Kidney epithelial cell (primary cell): ENCODE measurements at regions not wholly inside any gene's neighbourhood (a gene's known extent, or its start where the extent isn't known, plus 50 kb on each side); places are given as distances from the start of the nearest gene placed in this dataset.
"Not testable (repeated sequence)": the region's sequence is repeated elsewhere in the genome, so short reads cannot be mapped to it uniquely, and the experiment has no call there.

ENCODE experiments used
- DNase-seq: peaks from one replicate; pipeline ENCODE4 v3.0.0-alpha.2; 2010; ENCODE audit warnings: low read depth
- H3K27me3 ChIP-seq: 2 replicates; pipeline ENCODE4 v1.6.0; 2011; ENCODE audit warnings: low read length; ENCODE audit not compliant: control insufficient read depth, insufficient read depth
- H3K36me3 ChIP-seq: 2 replicates; pipeline ENCODE4 v1.5.1; 2011; ENCODE audit warnings: low read length; ENCODE audit not compliant: control insufficient read depth, insufficient read depth
- H3K4me3 ChIP-seq: 2 replicates; pipeline ENCODE4 v1.5.1; 2011; ENCODE audit warnings: low read depth, mild to moderate bottlenecking, control low read depth, low read length
- TF ChIP-seq, protein P1 (sequence below): IDR thresholded peaks from 2 replicates; pipeline ENCODE4 v1.5.1; 2011; ENCODE audit warnings: mild to moderate bottlenecking, moderate library complexity, low read length, control low read depth, inconsistent platforms; ENCODE audit not compliant: insufficient read depth, poor library complexity, severe bottlenecking

DNA sequence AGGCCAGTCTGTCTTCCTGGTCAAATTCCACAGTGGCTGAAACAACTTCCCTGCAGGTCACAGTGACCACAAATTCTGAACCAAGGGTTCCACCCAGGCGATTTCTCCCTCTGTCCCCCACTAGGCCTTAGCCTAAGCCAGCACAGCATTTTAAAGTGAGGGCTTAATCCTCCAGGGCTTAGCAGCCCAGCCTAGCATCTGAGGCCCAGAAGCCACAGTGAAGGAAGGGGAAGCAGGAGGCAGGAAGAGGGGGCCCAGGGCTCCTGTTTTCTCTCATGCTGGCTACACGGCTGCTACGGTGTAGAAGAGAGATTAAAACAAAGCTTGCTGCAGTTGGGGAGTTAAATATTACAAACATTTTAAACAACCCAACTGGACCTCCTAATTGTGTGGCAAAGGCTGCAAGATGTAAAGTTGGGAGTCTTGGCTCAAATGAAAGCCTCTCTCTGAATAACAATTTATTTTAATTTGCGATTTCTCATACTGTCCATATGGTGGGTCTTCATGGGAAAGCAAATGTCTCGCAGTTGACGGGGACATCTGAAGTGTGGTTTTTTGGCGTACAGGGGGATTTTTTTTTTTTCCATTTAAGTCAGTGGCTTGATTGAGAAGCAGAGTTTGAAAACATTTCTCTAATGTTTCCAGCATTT is 170.8 kb upstream of the RAI2 start:
- TF ChIP-seq, protein P1, sequence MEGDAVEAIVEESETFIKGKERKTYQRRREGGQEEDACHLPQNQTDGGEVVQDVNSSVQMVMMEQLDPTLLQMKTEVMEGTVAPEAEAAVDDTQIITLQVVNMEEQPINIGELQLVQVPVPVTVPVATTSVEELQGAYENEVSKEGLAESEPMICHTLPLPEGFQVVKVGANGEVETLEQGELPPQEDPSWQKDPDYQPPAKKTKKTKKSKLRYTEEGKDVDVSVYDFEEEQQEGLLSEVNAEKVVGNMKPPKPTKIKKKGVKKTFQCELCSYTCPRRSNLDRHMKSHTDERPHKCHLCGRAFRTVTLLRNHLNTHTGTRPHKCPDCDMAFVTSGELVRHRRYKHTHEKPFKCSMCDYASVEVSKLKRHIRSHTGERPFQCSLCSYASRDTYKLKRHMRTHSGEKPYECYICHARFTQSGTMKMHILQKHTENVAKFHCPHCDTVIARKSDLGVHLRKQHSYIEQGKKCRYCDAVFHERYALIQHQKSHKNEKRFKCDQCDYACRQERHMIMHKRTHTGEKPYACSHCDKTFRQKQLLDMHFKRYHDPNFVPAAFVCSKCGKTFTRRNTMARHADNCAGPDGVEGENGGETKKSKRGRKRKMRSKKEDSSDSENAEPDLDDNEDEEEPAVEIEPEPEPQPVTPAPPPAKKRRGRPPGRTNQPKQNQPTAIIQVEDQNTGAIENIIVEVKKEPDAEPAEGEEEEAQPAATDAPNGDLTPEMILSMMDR: no peak
- DNase-seq: no peak
- Histone ChIP-seq H3K4me3 (no peak overlapping the region), H3K27me3 (no peaks in the 10 kb centered on the region), H3K36me3 (no peaks in the 10 kb centered on the region)

DNA sequence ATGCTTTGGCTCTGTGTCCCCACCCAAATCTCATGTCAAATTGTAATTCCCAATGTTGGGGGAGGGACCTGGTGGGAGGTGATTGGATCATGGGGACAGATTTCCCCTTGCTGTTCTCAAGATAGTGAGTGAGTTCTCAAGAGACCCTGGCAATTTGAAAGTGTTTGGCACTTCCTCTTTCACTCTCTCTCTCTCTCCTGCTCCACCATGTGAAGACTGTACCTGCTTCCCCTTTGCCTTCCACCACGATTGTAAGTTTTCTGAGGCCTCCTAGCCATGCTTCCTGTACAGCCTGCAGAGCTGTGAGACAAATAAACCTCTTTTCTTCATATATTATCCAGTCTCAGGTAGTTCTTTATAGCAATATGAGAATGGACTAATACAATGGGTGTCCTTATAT is 169.6 kb upstream of the RAI2 start:
- not testable (repeated sequence) for H3K36me3 ChIP-seq, H3K4me3 ChIP-seq, H3K27me3 ChIP-seq, DNase-seq

DNA sequence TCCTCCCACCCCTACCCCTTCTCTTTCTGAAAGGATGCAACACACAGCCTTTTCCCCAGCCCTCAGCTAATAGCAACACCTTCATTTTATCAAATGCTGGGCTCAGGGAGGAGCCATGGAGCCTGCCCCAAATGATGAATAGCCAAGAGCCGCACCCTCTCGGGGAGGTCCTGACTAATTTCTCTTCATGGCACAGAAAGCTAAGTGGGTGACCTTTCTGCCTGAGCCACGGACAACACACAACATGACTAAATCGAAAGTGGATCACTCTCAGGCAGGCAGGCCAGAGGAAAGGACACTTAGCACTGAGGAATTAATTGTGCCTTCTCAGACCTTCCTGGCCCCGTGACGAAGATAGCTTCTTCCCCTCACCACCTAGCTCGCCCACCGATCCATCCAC is 165.1 kb upstream of the RAI2 start:
- Histone ChIP-seq H3K27me3 (no peaks in the 10 kb centered on the region), H3K4me3 (no peak overlapping the region), H3K36me3 (no peaks in the 10 kb centered on the region)
- DNase-seq: no peak
- TF ChIP-seq, protein P1: no peak

DNA sequence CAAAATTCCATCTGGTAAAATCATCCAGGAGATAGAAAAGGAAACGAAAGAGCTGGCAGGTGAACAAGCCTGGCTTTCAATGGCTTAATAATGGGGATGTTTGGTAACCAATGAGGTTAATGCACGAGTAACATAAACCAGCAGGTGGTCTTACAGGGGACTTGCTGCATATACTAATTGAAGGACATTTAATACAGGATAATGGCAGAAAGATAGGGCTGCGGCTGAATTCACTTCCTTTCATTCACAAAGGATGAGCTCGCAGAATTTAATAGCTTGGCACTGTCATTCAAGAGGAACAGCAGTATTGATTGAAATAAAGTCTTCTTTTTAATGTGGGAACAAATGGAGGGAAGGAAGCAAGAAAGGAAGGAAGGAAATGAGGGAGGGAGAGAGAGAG is 156.3 kb upstream of the RAI2 start:
- DNase-seq: no peak
- TF ChIP-seq, protein P1: no peak
- H3K27me3 ChIP-seq: no peaks in the 10 kb centered on the region

DNA sequence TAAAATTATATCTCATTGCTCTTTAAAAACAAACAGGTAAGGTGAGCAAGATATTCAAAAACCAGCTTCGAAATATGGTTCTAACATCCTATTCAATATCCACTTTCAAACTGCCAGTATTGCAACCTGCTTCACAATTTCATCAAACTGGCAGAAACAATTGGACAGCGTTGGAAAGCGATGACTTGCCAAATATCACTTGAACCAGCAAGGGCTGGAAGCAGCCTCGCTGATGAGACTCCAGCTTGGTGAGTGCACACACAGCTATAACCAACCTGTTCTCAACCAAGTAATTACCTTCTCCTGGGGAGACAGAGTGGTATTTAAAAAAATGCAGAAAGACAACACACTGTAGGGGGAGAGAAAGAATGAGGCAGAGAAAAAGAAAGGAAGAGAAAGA is 155.8 kb upstream of the RAI2 start:
- no peak for DNase-seq
- H3K36me3 ChIP-seq: no peaks in the 10 kb centered on the region
- TF ChIP-seq, protein P1: no peak
- H3K4me3 ChIP-seq: no peak overlapping the region
- H3K27me3 ChIP-seq: no peaks in the 10 kb centered on the region

More for the DNA sequence above, 156.3 kb upstream of the RAI2 start:
- H3K4me3 ChIP-seq: no peak overlapping the region
- H3K36me3 ChIP-seq: no peaks in the 10 kb centered on the region

DNA sequence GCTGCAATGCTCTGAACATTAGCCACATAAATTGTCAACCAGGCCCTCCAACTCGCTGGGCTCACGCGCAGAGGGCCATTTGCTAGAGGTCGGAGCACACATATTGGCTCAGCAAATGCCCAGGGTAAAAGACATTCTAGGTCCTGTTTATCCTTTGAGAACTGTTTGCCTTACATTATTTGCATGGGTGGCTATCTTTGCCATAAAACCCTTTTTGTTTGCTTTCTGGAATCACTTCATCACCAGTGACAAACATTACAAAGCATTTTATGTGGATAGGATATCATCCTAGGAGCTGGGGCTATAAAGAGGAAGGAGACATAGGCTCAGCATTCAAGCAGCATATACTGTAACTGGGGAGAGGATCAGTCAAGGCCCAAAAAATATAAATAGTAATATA is 149.2 kb upstream of the RAI2 start:
- TF ChIP-seq, protein P1: no peak

More for the DNA sequence above, 149.2 kb upstream of the RAI2 start:
- DNase-seq: no peak
- Histone ChIP-seq H3K27me3 (no peaks in the 10 kb centered on the region), H3K4me3 (no peak overlapping the region), H3K36me3 (no peaks in the 10 kb centered on the region)
